ENCODE measurements at regions not wholly inside any gene's neighbourhood (a gene's known extent, or its start where the extent isn't known, plus 50 kb on each side); places are given as distances from the start of the nearest gene placed in this dataset.

DNA sequence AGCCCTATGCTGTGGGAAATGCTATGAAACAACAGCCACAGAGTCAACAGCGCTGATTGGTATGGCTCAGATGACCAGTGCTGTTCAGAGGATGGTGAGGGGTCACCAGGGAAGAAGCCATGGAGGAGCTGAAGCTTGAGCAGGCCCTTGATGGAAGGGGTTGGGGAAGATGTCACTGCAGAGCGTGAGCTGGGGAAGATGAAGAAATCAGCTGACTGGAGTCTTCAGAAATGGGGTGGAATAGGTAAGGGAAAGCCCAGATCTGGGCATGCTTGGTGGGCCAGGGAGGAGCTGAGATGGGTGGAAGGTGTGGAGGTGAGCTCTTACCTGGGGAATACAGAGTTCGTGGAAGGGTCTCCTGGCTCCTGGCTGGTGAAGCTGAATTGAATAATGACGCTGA, 105.4 kb upstream of the PLET1 start:
- DNase-seq (ENCODE audit: extremely low spot score, unreplicated experiment): no peak
- Mint-ChIP-seq H3K4me3 (ENCODE audit: unreplicated experiment) (no peak overlapping the region), H3K4me1 (ENCODE audit: unreplicated experiment) (no peaks in the 10 kb centered on the region), H3K27ac (ENCODE audit: unreplicated experiment) (no peak overlapping the region), H3K36me3 (ENCODE audit: unreplicated experiment) (no peaks in the 10 kb centered on the region), H3K9me3 (ENCODE audit: unreplicated experiment) (no peaks in the 10 kb centered on the region), H3K27me3 (ENCODE audit: unreplicated experiment) (no peaks in the 10 kb centered on the region)
- TF ChIP-seq, protein P1, sequence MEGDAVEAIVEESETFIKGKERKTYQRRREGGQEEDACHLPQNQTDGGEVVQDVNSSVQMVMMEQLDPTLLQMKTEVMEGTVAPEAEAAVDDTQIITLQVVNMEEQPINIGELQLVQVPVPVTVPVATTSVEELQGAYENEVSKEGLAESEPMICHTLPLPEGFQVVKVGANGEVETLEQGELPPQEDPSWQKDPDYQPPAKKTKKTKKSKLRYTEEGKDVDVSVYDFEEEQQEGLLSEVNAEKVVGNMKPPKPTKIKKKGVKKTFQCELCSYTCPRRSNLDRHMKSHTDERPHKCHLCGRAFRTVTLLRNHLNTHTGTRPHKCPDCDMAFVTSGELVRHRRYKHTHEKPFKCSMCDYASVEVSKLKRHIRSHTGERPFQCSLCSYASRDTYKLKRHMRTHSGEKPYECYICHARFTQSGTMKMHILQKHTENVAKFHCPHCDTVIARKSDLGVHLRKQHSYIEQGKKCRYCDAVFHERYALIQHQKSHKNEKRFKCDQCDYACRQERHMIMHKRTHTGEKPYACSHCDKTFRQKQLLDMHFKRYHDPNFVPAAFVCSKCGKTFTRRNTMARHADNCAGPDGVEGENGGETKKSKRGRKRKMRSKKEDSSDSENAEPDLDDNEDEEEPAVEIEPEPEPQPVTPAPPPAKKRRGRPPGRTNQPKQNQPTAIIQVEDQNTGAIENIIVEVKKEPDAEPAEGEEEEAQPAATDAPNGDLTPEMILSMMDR (IDR thresholded peaks at IDR 0.05): no peak

- H3K9me3 Mint-ChIP-seq (ENCODE audit: unreplicated experiment): no peaks in the 10 kb centered on the region
- no peak for DNase-seq (ENCODE audit: extremely low spot score, unreplicated experiment)
- H3K4me3 Mint-ChIP-seq (ENCODE audit: unreplicated experiment): no peak overlapping the region
- no peak overlapping the region for H3K27ac Mint-ChIP-seq (ENCODE audit: unreplicated experiment)
- no peaks in the 10 kb centered on the region for H3K27me3 Mint-ChIP-seq (ENCODE audit: unreplicated experiment)
- no peaks in the 10 kb centered on the region for H3K4me1 Mint-ChIP-seq (ENCODE audit: unreplicated experiment)
- H3K36me3 Mint-ChIP-seq (ENCODE audit: unreplicated experiment): no peaks in the 10 kb centered on the region
- TF ChIP-seq, protein P1 (IDR thresholded peaks at IDR 0.05): no peak
These were observed 106.1 kb upstream of the PLET1 start for GRCh38 chr11:112366777-112367176.

GRCh38 chr11:112367461-112367860, 106.8 kb upstream of the PLET1 start:
- H3K4me3 Mint-ChIP-seq (ENCODE audit: unreplicated experiment): no peak overlapping the region
- H3K27me3 Mint-ChIP-seq (ENCODE audit: unreplicated experiment): peaks cover 2% of the 10 kb centered on the region
- no peaks in the 10 kb centered on the region for H3K36me3 Mint-ChIP-seq (ENCODE audit: unreplicated experiment)
- H3K27ac Mint-ChIP-seq (ENCODE audit: unreplicated experiment): no peak overlapping the region
- H3K4me1 Mint-ChIP-seq (ENCODE audit: unreplicated experiment): no peaks in the 10 kb centered on the region
- H3K9me3 Mint-ChIP-seq (ENCODE audit: unreplicated experiment): no peaks in the 10 kb centered on the region
- TF ChIP-seq, protein P1 (IDR thresholded peaks at IDR 0.05): no peak
- no peak for DNase-seq (ENCODE audit: extremely low spot score, unreplicated experiment)

- no peaks in the 10 kb centered on the region for H3K9me3 Mint-ChIP-seq (ENCODE audit: unreplicated experiment)
- H3K4me1 Mint-ChIP-seq (ENCODE audit: unreplicated experiment): no peaks in the 10 kb centered on the region
- no peak overlapping the region for H3K27ac Mint-ChIP-seq (ENCODE audit: unreplicated experiment)
- no peak overlapping the region for H3K4me3 Mint-ChIP-seq (ENCODE audit: unreplicated experiment)
- no peaks in the 10 kb centered on the region for H3K36me3 Mint-ChIP-seq (ENCODE audit: unreplicated experiment)
- no peak for DNase-seq (ENCODE audit: extremely low spot score, unreplicated experiment)
- TF ChIP-seq, protein P1 (IDR thresholded peaks at IDR 0.05): no peak
- peaks cover 4% of the 10 kb centered on the region for H3K27me3 Mint-ChIP-seq (ENCODE audit: unreplicated experiment)
These were observed 107.2 kb upstream of the PLET1 start for GRCh38 chr11:112367895-112368294.

DNA sequence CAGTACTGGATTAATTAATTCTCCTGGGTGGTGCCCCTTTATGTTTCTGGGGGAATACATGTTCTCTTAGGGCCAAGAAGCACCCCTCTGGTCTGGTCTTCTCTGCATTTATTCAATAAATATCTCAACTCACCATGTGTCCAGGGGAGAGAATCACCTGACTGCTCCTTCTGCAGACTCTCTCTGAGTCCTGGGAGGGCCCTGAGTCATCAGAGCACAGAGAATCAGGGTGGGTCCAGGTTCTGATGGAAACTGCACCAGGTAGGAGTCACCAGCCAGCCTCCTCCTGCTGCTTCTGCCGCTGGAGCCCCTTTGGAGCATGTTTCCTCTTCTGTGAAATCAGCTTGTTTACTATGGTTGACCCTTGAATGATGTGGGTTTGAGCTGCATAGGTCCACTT, 107.7 kb upstream of the PLET1 start:
- no peak for DNase-seq (ENCODE audit: extremely low spot score, unreplicated experiment)
- Mint-ChIP-seq H3K27me3 (ENCODE audit: unreplicated experiment) (peaks cover 9% of the 10 kb centered on the region), H3K4me3 (ENCODE audit: unreplicated experiment) (no peak overlapping the region), H3K9me3 (ENCODE audit: unreplicated experiment) (no peaks in the 10 kb centered on the region), H3K4me1 (ENCODE audit: unreplicated experiment) (no peaks in the 10 kb centered on the region), H3K27ac (ENCODE audit: unreplicated experiment) (no peak overlapping the region), H3K36me3 (ENCODE audit: unreplicated experiment) (no peaks in the 10 kb centered on the region)
- TF ChIP-seq, protein P1 (IDR thresholded peaks at IDR 0.05): no peak
